Ovary (tissue), 7 donors: ENCODE measurements at regions not wholly inside any gene's neighbourhood (a gene's known extent, or its start where the extent isn't known, plus 50 kb on each side); places are given as distances from the start of the nearest gene placed in this dataset.

Source experiments
- DNase-seq, 5 donors: peaks; one replicate each; pipeline ENCODE4 v3.0.0-alpha.2; 2019 to 2020
- H3K27ac ChIP-seq, 2 donors: fragments of 200-600 bp; one replicate each; pipeline versions ENCODE4 v1.5.1 to v1.8.0; 2019 to 2022
- H3K27me3 ChIP-seq: fragments of 200-600 bp; one replicate; pipeline ENCODE4 v1.8.0; 2022
- H3K36me3 ChIP-seq: fragments of 200-600 bp; sonication (generic); one replicate; pipeline ENCODE4 v1.5.1; 2019
- H3K4me1 ChIP-seq: one replicate; pipeline ENCODE4 v1.8.1; 2013; ENCODE audit warnings: mild to moderate bottlenecking, moderate library complexity; ENCODE audit not compliant: insufficient read depth
- H3K4me3 ChIP-seq: fragments of 200-600 bp; sonication (generic); one replicate; pipeline ENCODE4 v1.5.1; 2017
- H3K9me3 ChIP-seq, 2 donors: fragments of 200-600 bp in 1 of 2; sonication (generic) in 1 of 2; one replicate each; pipeline versions ENCODE4 v1.5.1 to v1.8.1; 2013 to 2019; ENCODE audit warnings: mild to moderate bottlenecking in 1 of 2, moderate library complexity in 1 of 2
- EP300 ChIP-seq: sonication (generic); formaldehyde crosslinking; IDR thresholded peaks from one replicate; pipeline ENCODE4 v1.6.1; 2017; ENCODE audit warnings: antibody characterized with exemption
- POLR2A ChIP-seq: fragments of 450-650 bp; IDR thresholded peaks from one replicate; pipeline ENCODE4 v1.6.1; 2017; ENCODE audit warnings: antibody characterized with exemption, mild to moderate bottlenecking, moderate library complexity
- WGBS, 3 donors: extraction: QIAGEN DNeasy Blood & Tissue Kit in 1 of 3; methylation state at CpG; one replicate each; pipeline versions ENCODE4 v1.1.5 to v1.1.7; 2013 to 2017; 5-methylcytosine and 5-hydroxymethylcytosine counted together
- intact Hi-C, 4 donors: fragments of 100-400 bp; cut with DNase I; formaldehyde crosslinking; loops; one replicate each; pipeline versions ENCODE4 v1.11.0 to v1.15.1; 2022 to 2023
- TF ChIP-seq, protein P1 (sequence below), 3 donors: fragments of 450-650 bp in 2 of 3; fragments of 200-600 bp in 1 of 3; IDR thresholded peaks; one replicate each; pipeline versions ENCODE4 v1.5.1 to v1.8.0; 2016 to 2022; ENCODE audit warnings: antibody characterized with exemption in 3 of 3, mild to moderate bottlenecking in 1 of 3
- donor health status: DM: no; HTN: no; CAD: no; lungs with moderate emphysema.
- donor health status: DM: no; HTN: no; CAD: no.
- donor health status: Bipolar disorder and iron deficiency.
- donor health status: DM: no; HTN: no; CAD: no.
- donor health status: DM: yes; HTN: yes; CAD: no.

DNA sequence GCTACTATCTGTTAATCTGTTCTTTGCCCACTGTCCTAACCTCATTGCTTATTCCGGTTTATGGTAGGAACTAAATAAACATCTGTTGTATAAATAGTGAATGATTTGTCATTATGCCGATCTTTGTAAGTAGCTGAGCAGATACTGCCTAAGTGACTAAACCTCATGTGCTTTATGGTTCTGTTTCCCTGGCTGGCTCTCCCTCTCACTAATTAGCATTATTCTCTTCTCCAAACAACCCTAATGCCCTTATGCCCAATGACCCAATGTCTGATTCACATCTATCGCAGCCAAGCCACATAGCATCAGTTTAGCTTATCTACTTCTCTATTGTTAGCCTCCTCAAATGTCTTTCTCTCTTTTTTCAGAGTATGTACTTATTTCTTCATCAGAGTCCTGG, 462.3 kb upstream of the POT1 start:
- Histone ChIP-seq H3K4me3 (no peak overlapping the region), H3K4me1 (no peaks in the 10 kb centered on the region), H3K36me3 (no peaks in the 10 kb centered on the region), H3K9me3 (no peaks in the 10 kb centered on the region), H3K27me3 (no peaks in the 10 kb centered on the region), H3K27ac (no peak overlapping the region)
- TF ChIP-seq EP300 (no peak), POLR2A (no peak)
- TF ChIP-seq, protein P1, sequence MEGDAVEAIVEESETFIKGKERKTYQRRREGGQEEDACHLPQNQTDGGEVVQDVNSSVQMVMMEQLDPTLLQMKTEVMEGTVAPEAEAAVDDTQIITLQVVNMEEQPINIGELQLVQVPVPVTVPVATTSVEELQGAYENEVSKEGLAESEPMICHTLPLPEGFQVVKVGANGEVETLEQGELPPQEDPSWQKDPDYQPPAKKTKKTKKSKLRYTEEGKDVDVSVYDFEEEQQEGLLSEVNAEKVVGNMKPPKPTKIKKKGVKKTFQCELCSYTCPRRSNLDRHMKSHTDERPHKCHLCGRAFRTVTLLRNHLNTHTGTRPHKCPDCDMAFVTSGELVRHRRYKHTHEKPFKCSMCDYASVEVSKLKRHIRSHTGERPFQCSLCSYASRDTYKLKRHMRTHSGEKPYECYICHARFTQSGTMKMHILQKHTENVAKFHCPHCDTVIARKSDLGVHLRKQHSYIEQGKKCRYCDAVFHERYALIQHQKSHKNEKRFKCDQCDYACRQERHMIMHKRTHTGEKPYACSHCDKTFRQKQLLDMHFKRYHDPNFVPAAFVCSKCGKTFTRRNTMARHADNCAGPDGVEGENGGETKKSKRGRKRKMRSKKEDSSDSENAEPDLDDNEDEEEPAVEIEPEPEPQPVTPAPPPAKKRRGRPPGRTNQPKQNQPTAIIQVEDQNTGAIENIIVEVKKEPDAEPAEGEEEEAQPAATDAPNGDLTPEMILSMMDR (IDR thresholded peaks at IDR 0.05): no peak
- 73 to 84% (median 80%) methylated on average over 3 of the region's 3 CpGs for WGBS, 3 donors
- DNase-seq: no peak
- intact Hi-C loops: no loop called here

DNA sequence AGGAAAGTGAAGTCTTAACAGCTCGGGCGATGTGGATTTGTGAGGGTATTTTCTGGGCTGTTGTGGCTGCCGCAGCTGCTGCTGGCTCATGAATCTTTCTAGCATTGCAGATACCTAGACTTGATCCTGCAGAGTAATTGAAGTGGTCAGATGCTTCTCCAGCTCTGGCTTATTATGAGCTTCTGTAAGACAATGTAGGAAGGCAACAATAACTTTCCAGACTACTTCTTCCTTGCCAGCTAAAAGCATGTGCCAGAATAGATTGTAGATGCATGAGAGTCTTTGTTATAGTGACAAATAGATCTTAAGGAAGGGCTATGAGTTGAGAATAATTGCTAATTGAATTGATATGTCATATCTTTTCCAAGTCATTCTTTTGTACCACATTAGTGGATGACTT, 461.4 kb upstream of the POT1 start:
- no peaks in the 10 kb centered on the region for H3K4me1 ChIP-seq
- TF ChIP-seq POLR2A (no peak), EP300 (no peak)
- TF ChIP-seq, protein P1 (IDR thresholded peaks at IDR 0.05): no peak
- 33 to 47% (median 42%) methylated on average over 3 of the region's 3 CpGs for WGBS, 3 donors
- intact Hi-C loops: no loop called here
- H3K27ac ChIP-seq: no peak overlapping the region
- H3K27me3 ChIP-seq: no peaks in the 10 kb centered on the region
- no peaks in the 10 kb centered on the region for H3K36me3 ChIP-seq
- no peaks in the 10 kb centered on the region for H3K9me3 ChIP-seq
- no peak for DNase-seq
- H3K4me3 ChIP-seq: no peak overlapping the region

DNA sequence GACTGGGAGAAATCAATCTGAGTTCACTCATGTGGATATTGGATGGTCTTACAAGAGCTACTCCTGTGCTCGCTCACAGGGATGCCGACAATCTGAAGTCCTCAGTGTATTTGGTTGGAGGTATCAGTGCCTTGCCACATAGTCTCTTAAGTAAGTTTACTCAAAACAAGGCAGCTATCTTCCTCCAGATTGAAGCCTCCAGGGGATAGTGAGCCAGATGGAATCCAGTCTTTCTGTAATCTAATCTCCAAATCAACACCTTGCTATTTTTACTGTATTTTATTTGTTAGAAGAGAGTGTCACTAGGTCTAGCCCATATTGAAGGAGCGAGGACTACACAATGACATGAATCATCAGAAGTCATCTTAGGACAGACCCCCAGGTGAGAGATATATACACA, 456.6 kb upstream of the POT1 start:
- 60% methylated on average over 3 of the region's 3 CpGs for WGBS, 3 donors
- no peaks in the 10 kb centered on the region for H3K27me3 ChIP-seq
- intact Hi-C loops: no loop called here
- no peak overlapping the region for H3K27ac ChIP-seq
- no peak for DNase-seq
- H3K4me1 ChIP-seq: no peaks in the 10 kb centered on the region
- H3K9me3 ChIP-seq: no peaks in the 10 kb centered on the region
- TF ChIP-seq, protein P1 (IDR thresholded peaks at IDR 0.05): no peak
- TF ChIP-seq EP300 (no peak), POLR2A (no peak)
- H3K4me3 ChIP-seq: no peak overlapping the region
- H3K36me3 ChIP-seq: no peaks in the 10 kb centered on the region

DNA sequence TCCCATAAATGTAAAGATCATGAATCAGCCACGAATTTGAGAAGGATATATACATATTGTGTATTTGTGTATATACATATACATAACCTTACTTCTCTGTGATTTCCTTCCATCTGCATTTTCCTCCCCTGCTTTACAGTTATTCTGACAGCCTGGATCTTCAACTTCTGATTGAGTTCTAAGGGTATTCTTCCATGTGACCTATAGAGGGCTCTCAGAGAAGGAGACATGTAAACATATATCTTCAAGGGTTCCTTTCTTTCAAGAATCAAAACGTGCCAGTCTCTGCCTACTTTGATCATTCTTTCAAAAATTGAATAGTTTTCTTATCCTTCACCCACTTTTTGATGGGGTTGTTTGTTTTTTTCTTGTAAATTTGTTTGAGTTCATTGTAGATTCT, 453.7 kb upstream of the POT1 start:
- no peak for DNase-seq
- WGBS, 3 donors: 14 to 32% (median 30%) methylated on average over 2 of the region's 2 CpGs
- TF ChIP-seq, protein P1 (IDR thresholded peaks at IDR 0.05): no peak
- TF ChIP-seq EP300 (no peak), POLR2A (no peak)
- Histone ChIP-seq H3K4me3 (no peak overlapping the region), H3K36me3 (no peaks in the 10 kb centered on the region), H3K27me3 (no peaks in the 10 kb centered on the region), H3K9me3 (no peaks in the 10 kb centered on the region), H3K27ac (no peak overlapping the region), H3K4me1 (no peaks in the 10 kb centered on the region)
- intact Hi-C loops: no loop called here

DNA sequence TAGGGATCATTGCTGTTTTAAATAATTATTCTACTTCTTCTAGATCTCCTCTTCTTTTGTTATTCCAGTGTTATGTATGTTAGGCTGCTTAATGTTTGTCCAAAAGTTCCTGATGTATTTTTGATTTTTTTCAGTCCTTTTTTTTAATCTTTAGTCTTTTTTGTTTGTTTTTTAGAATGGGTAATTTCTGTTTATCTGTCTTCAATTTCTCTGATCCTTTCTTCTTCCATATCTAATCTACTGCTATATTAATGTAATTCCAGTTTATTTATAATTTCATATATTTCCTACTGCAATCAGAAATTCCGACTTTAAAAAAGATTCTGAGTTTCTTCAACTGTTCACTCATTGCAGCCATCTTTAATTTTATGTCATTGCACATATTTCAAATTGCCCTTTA, 452.8 kb upstream of the POT1 start:
- Histone ChIP-seq H3K4me1 (no peaks in the 10 kb centered on the region), H3K27ac (no peak overlapping the region), H3K36me3 (no peaks in the 10 kb centered on the region), H3K27me3 (no peaks in the 10 kb centered on the region), H3K9me3 (no peaks in the 10 kb centered on the region), H3K4me3 (no peak overlapping the region)
- 76 to 81% (median 79%) methylated on average over 1 of the region's 1 CpG for WGBS, 3 donors
- TF ChIP-seq EP300 (no peak), POLR2A (no peak)
- TF ChIP-seq, protein P1 (IDR thresholded peaks at IDR 0.05): no peak
- intact Hi-C loops: no loop called here
- no peak for DNase-seq
